ENCODE measurements at regions not wholly inside any gene's neighbourhood (a gene's known extent, or its start where the extent isn't known, plus 50 kb on each side); places are given as distances from the start of the nearest gene placed in this dataset.

GRCh38 chr6:16969699-16970655 lies 131.9 kb upstream of the STMND1 start:
- dilution Hi-C loops (cut with HindIII; ENCODE audit: low sequenced_read_pairs, unreplicated experiment) = no loop called here
- POLR2A ChIA-PET (ENCODE audit: unreplicated experiment) = no interaction called here

More at GRCh38 chr6:16969699-16970655, 131.9 kb upstream of the STMND1 start:
- H4K8ac ChIP-seq (ENCODE audit: low read depth in 2 of 2, low read length in 2 of 2) = no peak overlapping the region
- no peak overlapping the region for H3K23ac ChIP-seq (ENCODE audit: low read depth, low read length)
- WGBS, 2 experiments (ENCODE audit: extremely low coverage in 2 of 2, insufficient read length in 1 of 2) = no CpG with 5 or more reads among the region's 4 CpGs
- no peak overlapping the region; the same call in 1 of the 2 replicates for H4K91ac ChIP-seq (ENCODE audit: insufficient read depth, low read depth, low read length)
- 0 out of 3 replicates have a peak overlapping the region, but pooled peaks have one; percentile 0 for H2BK15ac ChIP-seq (ENCODE audit: low read depth, low read length)
- CTCF ChIA-PET = no interaction called here
- ATAC-seq (ENCODE audit: low read depth) = peak; percentile 66
- H3K9me3 ChIP-seq (ENCODE audit: control insufficient read depth, insufficient read depth, low read length) = no peaks in the 10 kb centered on the region
- no TSS peak for BruUV-seq (replicated peaks)
- no peaks in the 10 kb centered on the region for H3K36me3 ChIP-seq (ENCODE audit: control insufficient read depth, insufficient read depth, low read length)
- no peak for DNase-seq
- H2AK9ac ChIP-seq (replicated peaks; ENCODE audit: low read depth, low read length, poor library complexity) = no peak overlapping the region
- H3K4me2 ChIP-seq (ENCODE audit: low read depth, low read length) = peak overlapping the region; percentile 84
- H3K79me1 ChIP-seq (ENCODE audit: low read depth in 1 of 2, low read length in 2 of 2) = no peaks in the 10 kb centered on the region
- no peaks in the 10 kb centered on the region; the same call in 1 of the 2 replicates for H3K9me1 ChIP-seq (ENCODE audit: insufficient read depth, low read length)
- H2BK20ac ChIP-seq (ENCODE audit: low read depth, low read length) = no peak overlapping the region
- peaks cover 9% of the 10 kb centered on the region for H3K4me1 ChIP-seq (ENCODE audit: control insufficient read depth, insufficient read depth, low read length)
- H4K20me1 ChIP-seq (ENCODE audit: insufficient read depth, low read length) = no peaks in the 10 kb centered on the region
- no peak overlapping the region for H2BK5ac ChIP-seq (ENCODE audit: low read depth, low read length, poor library complexity, severe bottlenecking)
- H3K27me3 ChIP-seq (ENCODE audit: control insufficient read depth, insufficient read depth, low read length) = no peaks in the 10 kb centered on the region; the same call in 1 of the 2 replicates
- TF ChIP-seq RFX5 (IDR thresholded peaks at IDR 0.05; ENCODE audit: low read depth, low read length) (no peak), FOS (IDR thresholded peaks at IDR 0.05; ENCODE audit: low read depth, low read length) (no peak), MAZ (IDR thresholded peaks at IDR 0.05; ENCODE audit: borderline replicate concordance, low read depth, low read length) (no peak), CTCF (conservative IDR thresholded peaks at IDR 0.05; ENCODE audit: low read depth, low read length) (no peak), RAD21 (IDR thresholded peaks at IDR 0.05; ENCODE audit: low read length) (no peak), NFE2L2 (IDR thresholded peaks at IDR 0.05; ENCODE audit: low read depth, low read length) (no peak)
- no peak overlapping the region for H2AK5ac ChIP-seq (ENCODE audit: low read depth, low read length)
- H3K4ac ChIP-seq (ENCODE audit: low read depth, low read length) = no peak overlapping the region
- no peak overlapping the region for H3K14ac ChIP-seq (replicated peaks; ENCODE audit: low read depth, low read length)
- H4K5ac ChIP-seq (ENCODE audit: low read depth, low read length) = peak overlapping the region; percentile 93
- in situ Hi-C loops (cut with MboI; ENCODE audit: low sequenced_read_pairs) = loop anchor here (10.0 kb wide), 1 partner anchor 635 kb away; no protein-coding TSS in a partner anchor
- H3K56ac ChIP-seq (ENCODE audit: extremely low read depth, insufficient read depth, low read length) = no peak overlapping the region
- peak overlapping the region; percentile 93 for H3K18ac ChIP-seq (ENCODE audit: low read depth, low read length)
- no peak overlapping the region for H2AFZ ChIP-seq (replicated peaks; ENCODE audit: low read length, poor library complexity)
- intact Hi-C loops (cut with micrococcal nuclease) = loop anchor here (10.0 kb wide), 4 partner anchors 125 to 635 kb away; no protein-coding TSS in a partner anchor
- H3K9ac ChIP-seq (ENCODE audit: low read depth, low read length) = peak overlapping the region; percentile 74; the same call in 1 of the 2 replicates
- no peak overlapping the region for H3K4me3 ChIP-seq (ENCODE audit: insufficient read depth, low read depth, low read length)
- peak overlapping the region; percentile 22; the same call in 1 of the 2 replicates for H3K27ac ChIP-seq (ENCODE audit: insufficient read depth, low read length)
- H2BK120ac ChIP-seq (ENCODE audit: low read depth, low read length) = peak overlapping the region; percentile 1; the same call in 1 of the 2 replicates
